ENCODE measurements at regions not wholly inside any gene's neighbourhood (a gene's known extent, or its start where the extent isn't known, plus 50 kb on each side); places are given as distances from the start of the nearest gene placed in this dataset.

DNA sequence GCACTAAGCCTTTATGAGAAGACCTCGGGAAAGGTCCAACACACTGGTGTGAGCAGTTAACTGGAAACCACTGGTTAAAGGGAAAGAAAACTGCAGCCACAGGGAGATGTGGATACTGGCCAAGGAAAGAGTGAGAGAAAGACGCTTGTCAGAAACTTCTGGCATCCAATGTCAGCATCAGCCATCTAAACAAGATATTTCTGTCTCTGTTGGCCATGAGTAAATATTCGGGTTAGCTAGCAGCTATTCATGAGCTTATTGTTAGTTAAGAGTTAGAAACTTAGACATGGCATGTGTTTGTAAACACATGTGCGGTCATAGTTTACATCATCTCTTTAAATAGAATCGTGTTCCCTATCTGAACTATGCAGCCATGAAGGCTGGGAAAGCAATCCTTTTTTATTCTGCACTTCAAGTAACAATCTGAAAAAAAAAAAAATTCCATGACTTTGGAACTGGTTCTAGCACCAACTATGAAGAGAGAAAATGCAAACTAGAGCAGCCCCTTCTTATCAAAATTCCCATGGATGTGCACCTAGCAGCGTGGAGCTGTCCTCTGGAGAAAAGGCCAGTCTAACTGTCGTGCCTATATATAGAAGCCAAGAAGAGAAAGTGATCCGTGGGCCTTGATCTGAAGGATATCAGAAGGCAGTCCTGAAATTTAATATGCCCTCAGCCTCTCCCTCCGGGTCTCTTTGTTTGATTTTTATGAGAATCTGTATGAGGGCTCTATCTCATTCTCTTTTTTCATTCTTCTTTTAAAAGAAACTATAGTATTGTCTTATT lies 84.0 kb upstream of the RFX8 start:
- Mint-ChIP-seq H3K4me1 (ENCODE audit: low read depth in 2 of 2) (peaks cover 23 to 26% of the 10 kb centered on the region in 2 donors), H3K4me3 (no peak overlapping the region), H3K27me3 (peaks cover 3 to 8% of the 10 kb centered on the region in 2 donors), H3K27ac (peak overlapping the region in 1 of 2 donors; percentile 29), H3K36me3 (peaks cover 6% of the 10 kb centered on the region), H3K9me3 (peaks cover 5% of the 10 kb centered on the region)
- ATAC-seq = no peak
- DNase-seq (ENCODE audit: low spot score) = no peak

DNA sequence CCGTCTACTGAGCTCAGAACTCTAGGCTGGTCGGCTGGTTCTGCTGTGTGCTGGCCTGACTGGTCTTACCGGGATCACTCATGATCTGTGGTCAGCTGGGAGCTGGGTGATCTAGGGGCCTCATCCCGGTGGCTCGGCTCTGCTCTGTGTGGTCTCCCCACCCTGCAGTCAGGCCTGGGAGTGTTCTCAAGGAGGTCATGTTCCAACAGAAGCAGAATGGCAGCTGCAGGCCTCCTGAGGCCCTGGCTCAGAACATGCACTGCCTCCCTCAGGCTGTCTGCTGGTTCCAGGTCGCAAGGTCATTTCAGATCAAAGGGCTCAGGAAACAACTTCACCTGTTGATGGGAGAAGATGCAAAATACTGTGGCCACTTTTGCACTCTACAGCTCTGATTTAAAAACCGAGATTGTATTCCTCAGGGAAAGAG lies 81.1 kb upstream of the RFX8 start:
- Mint-ChIP-seq H3K4me1 (ENCODE audit: low read depth in 2 of 2) (peaks cover 14 to 21% of the 10 kb centered on the region in 2 donors), H3K27ac (no peak overlapping the region), H3K36me3 (peaks cover 6% of the 10 kb centered on the region), H3K4me3 (no peak overlapping the region), H3K9me3 (peaks cover 5% of the 10 kb centered on the region), H3K27me3 (peaks cover 3 to 8% of the 10 kb centered on the region in 2 donors)
- peak in 1 of 2 donors; percentile 50 for ATAC-seq
- DNase-seq (ENCODE audit: low spot score) = no peak

DNA sequence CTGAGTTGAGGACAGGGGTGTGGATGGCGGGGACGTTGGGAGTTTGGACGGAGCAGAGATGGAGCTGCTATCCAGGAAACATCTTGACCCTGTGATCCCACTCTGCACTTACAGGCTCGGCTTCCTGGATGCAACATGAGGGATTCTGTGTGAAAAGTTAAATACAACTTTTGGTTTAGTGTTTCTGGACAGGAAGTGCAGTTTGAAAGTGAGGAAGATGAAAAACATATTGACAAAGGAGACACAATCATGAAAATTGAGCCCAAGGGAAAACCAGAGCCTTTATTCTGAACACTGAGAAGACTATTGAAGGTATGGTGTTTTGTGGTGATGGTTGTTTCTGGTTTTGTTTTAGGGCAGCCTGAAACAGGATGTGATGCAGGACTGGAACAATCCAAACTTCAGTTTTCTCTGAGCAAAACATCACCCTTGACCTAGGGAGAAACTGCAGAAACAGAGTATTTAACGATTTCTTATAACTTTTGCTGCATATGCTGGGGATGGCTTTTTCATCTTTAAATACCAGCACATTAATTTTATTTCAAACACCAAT lies 76.5 kb upstream of the RFX8 start:
- Mint-ChIP-seq H3K9me3 (no peaks in the 10 kb centered on the region), H3K27ac (peak overlapping the region in 1 of 2 donors; percentile 53), H3K4me3 (no peak overlapping the region), H3K27me3 (peaks cover 3 to 17% of the 10 kb centered on the region in 2 donors), H3K4me1 (ENCODE audit: low read depth in 2 of 2) (peaks cover 7 to 14% of the 10 kb centered on the region in 2 donors), H3K36me3 (no peaks in the 10 kb centered on the region)
- DNase-seq (ENCODE audit: low spot score) (no peak), ATAC-seq (no peak)

DNA sequence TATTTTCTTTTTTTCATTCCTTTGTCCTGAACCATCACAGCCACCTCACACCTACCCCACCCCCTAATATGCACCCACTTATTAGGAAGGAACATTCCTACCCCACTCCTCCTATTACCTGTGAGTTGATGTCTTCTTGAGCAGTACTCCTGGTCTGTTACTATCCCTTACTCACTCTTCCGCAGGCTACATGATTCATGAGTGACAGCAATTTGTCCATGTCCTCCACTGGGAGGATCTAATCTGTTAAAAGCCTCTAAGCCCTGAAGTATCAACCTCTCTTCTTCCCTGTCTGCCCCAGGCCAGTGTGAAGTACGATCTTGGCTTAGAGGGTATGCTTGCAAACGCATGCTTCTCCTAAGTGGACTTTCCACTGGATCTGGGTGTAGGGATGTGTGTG lies 75.6 kb upstream of the RFX8 start:
- no peaks in the 10 kb centered on the region for H3K9me3 Mint-ChIP-seq
- peaks cover under 1 to 13% of the 10 kb centered on the region in 2 donors for H3K27me3 Mint-ChIP-seq
- H3K4me3 Mint-ChIP-seq = no peak overlapping the region
- no peak for DNase-seq (ENCODE audit: low spot score)
- peaks cover 7 to 14% of the 10 kb centered on the region in 2 donors for H3K4me1 Mint-ChIP-seq (ENCODE audit: low read depth in 2 of 2)
- peak overlapping the region in 1 of 2 donors; percentile 53 for H3K27ac Mint-ChIP-seq
- no peaks in the 10 kb centered on the region for H3K36me3 Mint-ChIP-seq
- no peak for ATAC-seq

DNA sequence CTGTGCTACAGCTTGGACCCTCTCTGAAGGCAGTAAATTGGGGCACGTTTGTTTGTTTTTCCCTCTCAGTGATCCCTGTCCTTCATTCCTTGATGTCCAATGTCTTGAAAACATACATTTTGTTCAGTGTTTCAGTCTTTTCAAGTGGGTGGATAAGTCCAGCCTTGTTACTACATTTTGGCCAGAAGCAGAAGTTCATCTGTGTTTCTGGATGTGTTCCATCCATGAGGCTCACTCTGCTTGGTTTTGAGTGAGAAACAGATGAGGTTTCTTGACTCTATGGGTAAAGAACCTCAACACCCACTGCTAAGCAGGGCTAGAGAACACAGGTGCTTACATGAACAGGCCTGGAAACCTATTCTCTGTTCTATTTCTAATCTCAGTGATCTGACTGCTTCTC lies 74.5 kb upstream of the RFX8 start:
- ATAC-seq (no peak), DNase-seq (ENCODE audit: low spot score) (no peak)
- Mint-ChIP-seq H3K9me3 (no peaks in the 10 kb centered on the region), H3K4me1 (ENCODE audit: low read depth in 2 of 2) (peaks cover 7 to 14% of the 10 kb centered on the region in 2 donors), H3K4me3 (no peak overlapping the region), H3K27ac (no peak overlapping the region), H3K36me3 (no peaks in the 10 kb centered on the region), H3K27me3 (peaks cover 4 to 19% of the 10 kb centered on the region in 2 donors)

DNA sequence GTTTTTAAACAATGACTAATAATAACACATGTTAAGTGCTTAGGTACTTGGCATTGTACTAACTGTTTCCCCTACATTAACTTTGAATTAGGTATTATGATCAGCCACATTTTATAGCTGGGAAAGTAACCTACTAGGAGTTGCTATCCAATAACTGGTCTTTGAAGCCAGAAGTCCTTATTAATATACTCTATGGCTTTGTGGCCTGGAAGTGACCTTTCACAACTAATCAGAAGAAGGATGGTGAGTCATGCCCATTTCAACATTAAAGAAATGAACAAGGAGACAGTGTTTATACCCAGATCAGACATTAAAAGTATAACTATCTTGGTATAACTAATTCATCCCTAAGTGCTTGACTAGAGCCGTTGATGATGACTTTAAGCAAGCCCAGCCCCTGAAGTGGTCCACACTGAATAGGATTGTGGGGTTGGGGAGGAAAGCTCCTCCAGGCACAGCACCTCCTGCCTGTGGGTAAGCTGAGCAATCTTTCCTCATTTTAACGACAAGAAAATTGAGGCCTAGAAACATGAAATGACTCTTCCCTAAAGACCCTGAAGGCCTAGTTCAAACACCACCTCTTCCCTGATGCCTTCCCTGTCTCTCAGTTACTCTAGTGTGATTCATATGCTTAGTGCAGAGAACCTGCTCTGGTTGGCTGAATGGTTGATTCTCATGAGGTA lies 71.6 kb upstream of the RFX8 start:
- ATAC-seq = no peak

DNA sequence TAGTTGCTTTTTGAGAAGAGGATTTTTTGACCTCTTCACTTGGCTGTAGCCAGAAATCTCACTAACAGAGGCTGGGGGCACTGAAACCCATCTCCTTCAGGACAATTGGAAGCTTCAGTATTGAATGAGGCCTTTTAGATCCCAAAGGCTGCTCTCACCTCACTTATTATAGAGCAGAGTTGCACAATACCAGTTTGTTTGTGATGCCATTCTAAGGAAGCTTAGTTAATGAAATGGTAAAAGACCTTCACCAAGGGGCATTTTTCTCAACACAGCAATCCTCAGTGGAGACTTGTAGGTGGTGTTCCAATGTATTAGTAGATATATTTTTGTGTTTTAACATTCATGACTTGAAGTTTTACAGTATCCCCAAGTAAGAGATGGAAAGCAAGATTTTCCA lies 71.0 kb upstream of the RFX8 start:
- peaks cover 6% of the 10 kb centered on the region for H3K36me3 Mint-ChIP-seq
- no peak overlapping the region for H3K4me3 Mint-ChIP-seq
- no peaks in the 10 kb centered on the region for H3K9me3 Mint-ChIP-seq
- ATAC-seq = no peak
- DNase-seq (ENCODE audit: low spot score) = no peak
- H3K4me1 Mint-ChIP-seq (ENCODE audit: low read depth in 2 of 2) = peaks cover under 1 to 2% of the 10 kb centered on the region in 2 donors
- H3K27me3 Mint-ChIP-seq = peaks cover 6 to 30% of the 10 kb centered on the region in 2 donors
- no peak overlapping the region for H3K27ac Mint-ChIP-seq

More for the DNA sequence above, 71.6 kb upstream of the RFX8 start:
- Mint-ChIP-seq H3K4me1 (ENCODE audit: low read depth in 2 of 2) (peaks cover 7% of the 10 kb centered on the region in 2 donors), H3K27ac (no peak overlapping the region), H3K27me3 (peaks cover 6 to 30% of the 10 kb centered on the region in 2 donors), H3K4me3 (no peak overlapping the region), H3K36me3 (peaks cover 6% of the 10 kb centered on the region), H3K9me3 (no peaks in the 10 kb centered on the region)
- DNase-seq (ENCODE audit: low spot score) = no peak

DNA sequence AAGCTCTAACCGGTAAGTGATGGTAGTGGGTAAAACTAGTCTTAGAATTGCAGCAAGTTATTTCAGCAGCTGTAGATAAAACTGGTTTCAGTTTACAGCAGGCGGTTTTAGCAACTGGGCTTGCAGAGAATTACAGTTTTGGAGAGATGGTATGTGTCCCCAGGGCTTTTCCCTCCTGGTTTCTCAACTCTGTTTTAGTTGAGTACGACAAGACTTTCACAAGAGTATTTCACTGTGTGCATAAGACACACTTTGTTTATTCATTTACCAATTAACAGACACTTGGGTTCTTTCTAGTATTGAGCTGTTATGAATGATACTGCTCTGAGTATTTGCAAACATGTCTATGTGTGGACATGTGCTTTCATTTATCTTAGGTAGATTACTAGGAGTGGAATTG lies 65.6 kb upstream of the RFX8 start:
- Mint-ChIP-seq H3K36me3 (peaks cover 6% of the 10 kb centered on the region), H3K27me3 (peaks cover 6 to 29% of the 10 kb centered on the region in 2 donors)
- peak in 1 of 2 donors; percentile 49 for ATAC-seq

DNA sequence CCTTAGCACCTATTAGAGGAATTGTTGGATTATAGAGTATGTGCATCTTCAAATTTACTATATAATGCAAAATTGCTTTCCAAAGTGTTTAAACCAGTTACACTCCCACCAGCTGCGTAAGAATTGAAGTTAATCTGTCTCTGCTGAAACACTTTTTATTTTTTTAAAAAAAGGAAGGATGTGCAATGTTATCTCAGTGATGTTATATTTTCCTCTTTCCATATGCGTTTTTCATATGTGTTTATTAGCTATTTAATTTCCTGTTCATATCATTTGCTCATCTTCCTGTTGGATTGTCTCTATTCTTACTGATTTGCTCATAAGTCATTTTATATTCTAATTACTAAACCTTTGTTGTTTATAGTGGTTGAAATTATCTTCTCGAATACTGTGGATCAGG lies 63.2 kb upstream of the RFX8 start:
- Mint-ChIP-seq H3K36me3 (no peaks in the 10 kb centered on the region), H3K4me1 (ENCODE audit: low read depth in 2 of 2) (no peaks in the 10 kb centered on the region), H3K27ac (no peak overlapping the region), H3K9me3 (no peaks in the 10 kb centered on the region), H3K4me3 (no peak overlapping the region), H3K27me3 (peaks cover 0 to 9% of the 10 kb centered on the region in 2 donors)
- DNase-seq (ENCODE audit: low spot score) (no peak), ATAC-seq (no peak)

More for the DNA sequence above, 65.6 kb upstream of the RFX8 start:
- no peak overlapping the region for H3K4me3 Mint-ChIP-seq
- no peak overlapping the region for H3K27ac Mint-ChIP-seq
- DNase-seq (ENCODE audit: low spot score) = no peak
- H3K4me1 Mint-ChIP-seq (ENCODE audit: low read depth in 2 of 2) = no peaks in the 10 kb centered on the region
- H3K9me3 Mint-ChIP-seq = no peaks in the 10 kb centered on the region

DNA sequence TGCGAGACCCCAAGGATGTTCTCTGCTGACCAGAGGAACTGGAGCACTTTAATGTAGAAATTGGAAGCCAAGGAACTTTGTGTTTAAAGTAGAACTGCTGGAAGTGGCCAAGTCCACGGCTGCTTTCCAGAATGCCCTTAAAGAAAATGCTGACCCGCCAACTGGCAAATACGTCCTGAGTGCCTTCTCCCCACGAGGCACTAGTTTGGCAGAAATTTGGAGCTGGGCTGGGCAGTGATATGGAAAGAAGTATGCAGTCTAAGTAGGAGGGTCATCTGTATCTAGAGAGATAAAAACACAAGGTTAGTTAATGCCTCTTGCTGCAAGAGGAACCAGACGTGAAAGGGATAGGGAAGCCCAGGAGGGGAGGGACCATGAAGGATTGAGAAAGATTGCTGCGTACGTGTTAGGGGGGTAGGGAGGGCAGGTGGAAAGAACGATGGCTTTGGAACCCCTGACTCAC lies 59.3 kb upstream of the RFX8 start:
- no peak overlapping the region for H3K4me3 Mint-ChIP-seq
- ATAC-seq (no peak), DNase-seq (ENCODE audit: low spot score) (no peak)
- no peak overlapping the region for H3K27ac Mint-ChIP-seq
- no peaks in the 10 kb centered on the region for H3K36me3 Mint-ChIP-seq
- H3K4me1 Mint-ChIP-seq (ENCODE audit: low read depth in 2 of 2) = no peaks in the 10 kb centered on the region
- H3K9me3 Mint-ChIP-seq = no peaks in the 10 kb centered on the region
- peaks cover 0 to 8% of the 10 kb centered on the region in 2 donors for H3K27me3 Mint-ChIP-seq

DNA sequence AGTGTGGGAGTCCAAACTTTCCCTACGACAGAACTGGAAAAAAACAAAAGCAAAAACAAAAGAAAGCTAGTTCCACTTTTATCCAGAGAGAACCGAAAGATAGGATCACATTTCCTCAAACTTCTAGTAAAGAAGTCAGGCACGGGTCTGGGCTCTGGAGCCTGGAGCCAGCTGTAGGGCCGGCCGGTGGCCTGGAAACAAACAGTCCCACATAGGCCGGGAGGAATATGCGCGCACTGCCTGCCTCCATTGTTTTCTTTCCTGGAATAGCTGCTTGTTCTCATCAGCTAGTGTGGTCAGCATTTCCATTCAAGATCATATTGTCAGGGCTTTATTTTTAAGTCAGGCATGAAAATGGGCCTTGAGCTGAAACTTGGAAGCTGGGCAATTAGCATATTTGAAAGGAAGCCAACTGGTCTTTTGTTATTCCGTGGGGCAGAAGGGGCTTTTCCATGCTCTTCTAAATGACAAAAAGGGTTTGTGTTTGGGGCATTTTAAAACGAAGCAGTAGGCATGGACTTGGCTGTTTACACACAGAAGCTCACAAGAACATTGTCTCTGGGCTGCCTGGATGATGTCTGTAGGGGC lies 58.7 kb upstream of the RFX8 start:
- H3K4me1 Mint-ChIP-seq (ENCODE audit: low read depth in 2 of 2) = no peaks in the 10 kb centered on the region
- H3K27me3 Mint-ChIP-seq = peaks cover 0 to 8% of the 10 kb centered on the region in 2 donors
- DNase-seq (ENCODE audit: low spot score) = no peak
- H3K4me3 Mint-ChIP-seq = no peak overlapping the region
- H3K36me3 Mint-ChIP-seq = no peaks in the 10 kb centered on the region
- H3K27ac Mint-ChIP-seq = no peak overlapping the region
- H3K9me3 Mint-ChIP-seq = no peaks in the 10 kb centered on the region
- ATAC-seq = no peak

DNA sequence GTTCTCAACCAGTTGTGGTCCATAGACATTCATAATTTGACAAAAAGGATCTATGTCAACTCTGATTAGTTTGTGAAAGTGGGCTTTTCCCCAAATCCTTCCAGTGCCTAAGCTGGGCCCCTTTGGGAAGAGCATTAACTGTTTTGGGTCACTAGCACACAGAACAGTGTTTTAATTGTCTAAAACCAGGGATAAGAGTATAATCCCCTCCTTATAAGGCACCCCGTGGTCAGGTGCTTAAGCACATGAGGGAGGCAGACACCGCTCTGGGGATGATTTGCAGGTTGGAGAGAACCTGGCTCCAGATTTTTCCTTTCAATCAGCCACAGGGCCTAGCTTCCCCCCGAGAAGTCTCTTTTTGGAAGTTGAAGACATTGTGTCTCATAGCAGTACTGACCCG lies 53.6 kb upstream of the RFX8 start:
- no peak overlapping the region for H3K4me3 Mint-ChIP-seq
- no peaks in the 10 kb centered on the region for H3K4me1 Mint-ChIP-seq (ENCODE audit: low read depth in 2 of 2)
- H3K27ac Mint-ChIP-seq = no peak overlapping the region
- H3K36me3 Mint-ChIP-seq = no peaks in the 10 kb centered on the region
- H3K27me3 Mint-ChIP-seq = peaks cover 17 to 23% of the 10 kb centered on the region in 2 donors
- DNase-seq (ENCODE audit: low spot score) = no peak
- H3K9me3 Mint-ChIP-seq = peaks cover 4% of the 10 kb centered on the region
- no peak for ATAC-seq

DNA sequence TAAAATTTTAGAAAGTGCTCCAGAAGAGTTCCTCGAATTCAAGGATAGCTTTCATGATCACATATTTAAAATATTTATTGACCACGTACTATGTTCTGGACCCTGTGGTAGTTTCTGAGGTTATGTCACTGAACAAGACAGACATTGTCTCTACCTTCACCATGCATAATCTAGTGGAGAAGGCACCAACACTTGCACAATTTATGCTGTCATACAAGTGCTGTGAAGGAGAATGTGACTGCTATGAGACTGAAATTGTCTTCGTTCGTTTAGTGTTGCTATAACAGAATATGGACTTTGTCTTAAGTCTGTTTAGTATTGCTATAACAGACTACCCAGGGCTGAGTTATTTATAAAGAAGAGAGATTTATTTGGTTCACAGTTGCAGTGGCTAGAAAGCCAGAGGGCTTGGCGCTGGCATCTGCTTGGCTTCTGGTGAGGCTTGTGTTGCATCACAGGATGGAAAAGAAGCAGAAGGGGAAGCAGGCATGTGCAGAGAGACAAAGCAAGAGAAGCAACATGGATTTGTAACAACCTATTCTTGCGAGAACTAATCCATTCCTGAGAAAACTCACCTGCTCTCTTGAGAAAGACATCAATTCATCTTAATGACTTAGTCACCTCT lies 50.0 kb upstream of the RFX8 start:
- Mint-ChIP-seq H3K36me3 (no peaks in the 10 kb centered on the region), H3K27ac (no peak overlapping the region), H3K9me3 (peaks cover 4% of the 10 kb centered on the region), H3K4me3 (no peak overlapping the region), H3K27me3 (peaks cover 17 to 23% of the 10 kb centered on the region in 2 donors), H3K4me1 (ENCODE audit: low read depth in 2 of 2) (peaks cover 0 to 2% of the 10 kb centered on the region in 2 donors)
- DNase-seq (ENCODE audit: low spot score) = no peak
- ATAC-seq = no peak
